ENCODE measurements at regions not wholly inside any gene's neighbourhood (a gene's known extent, or its start where the extent isn't known, plus 50 kb on each side); places are given as distances from the start of the nearest gene placed in this dataset.
"Not testable (repeated sequence)": the region's sequence is repeated elsewhere in the genome, so short reads cannot be mapped to it uniquely, and the experiment has no call there.

- BruUV-seq (replicated peaks); POLR2A ChIA-PET; H4K20me1 ChIP-seq (ENCODE audit: insufficient read depth, low read length); H3K4me1 ChIP-seq (ENCODE audit: insufficient read depth, low read length); DNase-seq (ENCODE audit: low spot score); H2AFZ ChIP-seq (ENCODE audit: low read length); H3K9me3 ChIP-seq (ENCODE audit: low read length); H3K9ac ChIP-seq (ENCODE audit: insufficient read depth, low read depth, low read length); H3K27me3 ChIP-seq (ENCODE audit: control insufficient read depth in 1 of 2, insufficient read depth in 2 of 2, low read length in 2 of 2); intact Hi-C loops (cut with micrococcal nuclease; ENCODE audit: unreplicated experiment); H3K4me3 ChIP-seq (replicated peaks in 1 of 3; ENCODE audit: insufficient read depth in 1 of 3, low read depth in 2 of 3, low read length in 3 of 3); ATAC-seq; in situ Hi-C loops (cut with HindIII; ENCODE audit: extremely low pct_ligation_motif_present, low pct_unique_long_range_greater_than_20kb); H3K27ac ChIP-seq (ENCODE audit: extremely low read length, insufficient read depth, low read length); H3K79me2 ChIP-seq (ENCODE audit: insufficient read depth, low read length); CTCF ChIA-PET (ENCODE audit: low intra/inter-chr PET ratio, low total read pairs); H3K36me3 ChIP-seq (replicated peaks in 1 of 2; ENCODE audit: control insufficient read depth in 1 of 2, insufficient read depth in 2 of 2, low read length in 2 of 2); FAIRE-seq; H3K4me2 ChIP-seq (ENCODE audit: low read depth, low read length); TF ChIP-seq USF2 (CRISPR knock-in tag; IDR thresholded peaks at IDR 0.05; ENCODE audit: borderline replicate concordance): not testable (repeated sequence)
- WGBS (ENCODE audit: low lambda C conversion rate): 2% methylated on average over 2 of the region's 2 CpGs
- 0 out of 2 replicates have a peak, but pooled peaks have one; percentile 9 for TF ChIP-seq USF2 (IDR thresholded peaks at IDR 0.05; ENCODE audit: low read depth, low read length)
Measured at GRCh38 chr7:149665618-149666017, 107.8 kb downstream of the ZNF467 start.

- FAIRE-seq: no peak
- ATAC-seq: no peak
- no peak for DNase-seq (ENCODE audit: low spot score)
- Histone ChIP-seq H3K27me3 (ENCODE audit: control insufficient read depth in 1 of 2, insufficient read depth in 2 of 2, low read length in 2 of 2) (no peaks in the 10 kb centered on the region), H2AFZ (ENCODE audit: low read length) (no peak overlapping the region), H4K20me1 (ENCODE audit: insufficient read depth, low read length) (no peaks in the 10 kb centered on the region), H3K4me2 (ENCODE audit: low read depth, low read length) (no peak overlapping the region), H3K9me3 (ENCODE audit: low read length) (no peaks in the 10 kb centered on the region), H3K4me1 (ENCODE audit: insufficient read depth, low read length) (no peaks in the 10 kb centered on the region), H3K27ac (ENCODE audit: extremely low read length, insufficient read depth, low read length) (no peak overlapping the region), H3K4me3 (replicated peaks in 1 of 3; ENCODE audit: insufficient read depth in 1 of 3, low read depth in 2 of 3, low read length in 3 of 3) (no peak overlapping the region), H3K9ac (ENCODE audit: insufficient read depth, low read depth, low read length) (no peak overlapping the region), H3K36me3 (replicated peaks in 1 of 2; ENCODE audit: control insufficient read depth in 1 of 2, insufficient read depth in 2 of 2, low read length in 2 of 2) (no peaks in the 10 kb centered on the region), H3K79me2 (ENCODE audit: insufficient read depth, low read length) (no peaks in the 10 kb centered on the region)
- TF ChIP-seq ZNF24 (IDR thresholded peaks at IDR 0.05) (peak; percentile 92), RFX3 (CRISPR knock-in tag; IDR thresholded peaks at IDR 0.05) (no peak)
- ChIA-PET CTCF (ENCODE audit: low intra/inter-chr PET ratio, low total read pairs) (interaction anchor here (4.1 kb wide), 1 partner anchor 77 kb away, joined by 43 read pairs; no protein-coding TSS in a partner anchor), POLR2A (no interaction called here)
- no CpG with 5 or more reads among the region's 1 CpG for WGBS (ENCODE audit: low lambda C conversion rate)
- BruUV-seq (replicated peaks): no TSS peak
- intact Hi-C loops (cut with micrococcal nuclease; ENCODE audit: unreplicated experiment): loop anchor here (5.0 kb wide), 1 partner anchor 38 kb away; no protein-coding TSS in a partner anchor
- in situ Hi-C loops (cut with HindIII; ENCODE audit: extremely low pct_ligation_motif_present, low pct_unique_long_range_greater_than_20kb): loop anchor here (5.0 kb wide), 1 partner anchor 88 kb away; no protein-coding TSS in a partner anchor
Measured at GRCh38 chr7:149664666-149665065, 108.7 kb downstream of the ZNF467 start.

Data from HepG2 (cell line).